Vagina (tissue), 2 donors: ENCODE measurements at regions not wholly inside any gene's neighbourhood (a gene's known extent, or its start where the extent isn't known, plus 50 kb on each side); places are given as distances from the start of the nearest gene placed in this dataset.

Experiments
- CTCF ChIP-seq, 3 experiments: fragments of 450-650 bp in 2 of 3; fragments of 200-600 bp in 1 of 3; sonication (generic) in 1 of 3; IDR thresholded peaks; one replicate each; pipeline ENCODE4 v1.5.1; 2017 to 2019; ENCODE audit warnings: antibody characterized with exemption in 3 of 3, mild to moderate bottlenecking in 2 of 3, moderate library complexity in 2 of 3
- POLR2A ChIP-seq, 2 donors: fragments of 450-650 bp; IDR thresholded peaks; one replicate each; pipeline ENCODE4 v1.6.1; 2017; ENCODE audit warnings: antibody characterized with exemption in 2 of 2, mild to moderate bottlenecking in 2 of 2, moderate library complexity in 2 of 2
- POLR2AphosphoS5 ChIP-seq, 2 donors: sonication (generic); formaldehyde crosslinking; IDR thresholded peaks; one replicate each; pipeline ENCODE4 v1.9.0; 2017; ENCODE audit warnings: antibody characterized with exemption in 2 of 2, mild to moderate bottlenecking in 2 of 2, low read depth in 1 of 2; ENCODE audit not compliant: insufficient read depth in 1 of 2

DNA sequence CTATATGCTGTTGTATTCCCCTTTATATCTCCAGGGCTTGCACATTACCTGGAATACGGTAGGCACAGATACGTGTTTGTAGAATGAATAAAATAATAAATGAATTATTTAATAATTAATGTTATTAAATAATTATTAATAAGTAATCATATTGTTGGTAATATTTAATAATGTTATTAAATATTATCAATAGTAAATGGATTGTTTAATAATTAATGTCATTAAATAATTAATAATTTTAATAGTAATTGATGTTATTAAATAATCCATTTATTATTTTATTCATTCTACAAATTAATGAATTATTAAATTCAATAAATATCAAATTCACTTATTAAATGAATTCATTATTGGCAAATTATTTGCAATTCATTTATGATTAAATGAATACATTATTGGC lies 175.1 kb downstream of the MATN1 start:
- TF ChIP-seq POLR2A (IDR thresholded peaks at IDR 0.05) (no peak), CTCF (IDR thresholded peaks at IDR 0.05) (no peak), POLR2AphosphoS5 (IDR thresholded peaks at IDR 0.05; ENCODE audit: insufficient read depth in 1 of 2, low read depth in 1 of 2) (no peak)
